Mesendoderm (in vitro differentiated cells): ENCODE measurements at regions not wholly inside any gene's neighbourhood (a gene's known extent, or its start where the extent isn't known, plus 50 kb on each side); places are given as distances from the start of the nearest gene placed in this dataset.

Experiments
- DNase-seq: peaks from one replicate; pipeline ENCODE4 v3.0.0; 2013
- H2AK5ac ChIP-seq: 2 replicates; pipeline ENCODE4 v1.6.1; 2013; ENCODE audit warnings: low read length, inconsistent platforms
- H2BK120ac ChIP-seq: 2 replicates; pipeline ENCODE4 v1.6.1; 2013; ENCODE audit warnings: low read depth, mild to moderate bottlenecking, low read length, moderate library complexity, mixed read lengths
- H2BK15ac ChIP-seq: replicated peaks from 2 replicates; pipeline ENCODE4 v1.6.1; 2013; ENCODE audit warnings: low read depth, mild to moderate bottlenecking, moderate library complexity
- H2BK5ac ChIP-seq: 2 replicates; pipeline ENCODE4 v1.6.1; 2013; ENCODE audit warnings: low read length, inconsistent platforms
- H3K18ac ChIP-seq: 2 replicates; pipeline ENCODE4 v1.6.1; 2013; ENCODE audit warnings: mild to moderate bottlenecking, low read length, mixed read lengths
- H3K23ac ChIP-seq: one replicate; pipeline ENCODE4 v1.6.1; 2013; ENCODE audit warnings: low read length
- H3K27ac ChIP-seq: 2 replicates; pipeline ENCODE4 v1.5.1; 2013; ENCODE audit warnings: low read depth, mild to moderate bottlenecking, inconsistent platforms, low read length, moderate library complexity
- H3K27me3 ChIP-seq: 2 replicates; pipeline ENCODE4 v1.6.1; 2013; ENCODE audit warnings: low read length, control low read depth, mild to moderate bottlenecking, inconsistent platforms; ENCODE audit not compliant: insufficient read depth, poor library complexity
- H3K36me3 ChIP-seq: 2 replicates; pipeline ENCODE4 v1.6.1; 2013; ENCODE audit warnings: low read length, inconsistent platforms; ENCODE audit not compliant: control insufficient read depth, insufficient read depth
- H3K4ac ChIP-seq: one replicate; pipeline ENCODE4 v1.6.1; 2013; ENCODE audit warnings: low read depth, mild to moderate bottlenecking, low read length, moderate library complexity
- H3K4me1 ChIP-seq: 2 replicates; pipeline ENCODE4 v1.6.1; 2013; ENCODE audit warnings: low read depth, low read length, inconsistent platforms; ENCODE audit not compliant: control insufficient read depth
- H3K4me2 ChIP-seq: 2 replicates; pipeline ENCODE4 v1.6.1; 2013; ENCODE audit warnings: low read length
- H3K4me3 ChIP-seq: 2 replicates; pipeline ENCODE4 v1.5.1; 2013; ENCODE audit warnings: mild to moderate bottlenecking, low read length
- H3K56ac ChIP-seq: one replicate; pipeline ENCODE4 v1.6.1; 2013; ENCODE audit warnings: low read length
- H3K79me1 ChIP-seq: 2 replicates; pipeline ENCODE4 v1.6.1; 2013; ENCODE audit warnings: low read length, inconsistent platforms
- H3K79me2 ChIP-seq: 2 replicates; pipeline ENCODE4 v1.6.1; 2013; ENCODE audit warnings: mild to moderate bottlenecking, low read length; ENCODE audit not compliant: control insufficient read depth, insufficient read depth
- H3K9ac ChIP-seq: 2 replicates; pipeline ENCODE4 v1.6.1; 2013; ENCODE audit warnings: low read length, inconsistent platforms
- H4K5ac ChIP-seq: one replicate; pipeline ENCODE4 v1.6.1; 2013; ENCODE audit warnings: low read length
- H4K8ac ChIP-seq: one replicate; pipeline ENCODE4 v1.6.1; 2013; ENCODE audit warnings: low read depth, mild to moderate bottlenecking, control low read depth, low read length, moderate library complexity
- WGBS: extraction: QIAGEN DNeasy Blood & Tissue Kit; methylation state at CpG from one replicate; pipeline ENCODE4 v1.1.7; 2013; ENCODE audit warnings: low lambda C conversion rate, missing lambda C conversion rate; ENCODE audit not compliant: insufficient coverage; ENCODE audit errors: extremely low coverage; 5-methylcytosine and 5-hydroxymethylcytosine counted together

DNA sequence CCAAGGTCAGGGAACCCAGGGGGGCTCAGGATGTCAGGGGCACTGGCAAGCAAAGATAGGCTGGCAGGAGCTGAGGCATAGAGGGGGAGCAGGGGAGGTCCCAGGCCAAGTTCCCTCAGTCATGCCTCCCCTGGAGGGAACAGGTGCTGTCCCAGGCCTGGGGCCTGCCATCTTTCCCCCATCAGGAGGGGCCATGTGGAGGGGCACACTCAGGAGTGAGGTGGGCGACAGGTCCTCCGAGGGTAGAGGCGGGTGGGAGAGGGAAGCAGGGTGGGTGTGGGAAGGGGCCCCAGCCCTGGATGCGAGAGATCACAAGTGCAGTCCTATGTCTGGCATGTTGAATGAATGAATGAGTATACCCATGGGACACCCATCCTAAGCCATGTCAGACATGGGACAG, 127.7 kb upstream of the GLI2 start:
- Histone ChIP-seq H3K36me3 (no peaks in the 10 kb centered on the region), H3K27me3 (no peaks in the 10 kb centered on the region), H2BK15ac (no peak overlapping the region), H2AK5ac (no peak overlapping the region), H3K4me3 (no peak overlapping the region), H3K23ac (no peak overlapping the region), H4K5ac (no peak overlapping the region), H3K4me1 (peaks cover 2% of the 10 kb centered on the region), H3K79me2 (no peaks in the 10 kb centered on the region), H3K79me1 (no peaks in the 10 kb centered on the region), H2BK5ac (no peak overlapping the region), H3K4ac (no peak overlapping the region), H3K56ac (no peak overlapping the region), H3K18ac (no peak overlapping the region), H4K8ac (no peak overlapping the region), H3K9ac (no peak overlapping the region), H2BK120ac (no peak overlapping the region), H3K4me2 (no peak overlapping the region), H3K27ac (no peak overlapping the region)
- DNase-seq = no peak
- no CpG with 5 or more reads among the region's 4 CpGs for WGBS

DNA sequence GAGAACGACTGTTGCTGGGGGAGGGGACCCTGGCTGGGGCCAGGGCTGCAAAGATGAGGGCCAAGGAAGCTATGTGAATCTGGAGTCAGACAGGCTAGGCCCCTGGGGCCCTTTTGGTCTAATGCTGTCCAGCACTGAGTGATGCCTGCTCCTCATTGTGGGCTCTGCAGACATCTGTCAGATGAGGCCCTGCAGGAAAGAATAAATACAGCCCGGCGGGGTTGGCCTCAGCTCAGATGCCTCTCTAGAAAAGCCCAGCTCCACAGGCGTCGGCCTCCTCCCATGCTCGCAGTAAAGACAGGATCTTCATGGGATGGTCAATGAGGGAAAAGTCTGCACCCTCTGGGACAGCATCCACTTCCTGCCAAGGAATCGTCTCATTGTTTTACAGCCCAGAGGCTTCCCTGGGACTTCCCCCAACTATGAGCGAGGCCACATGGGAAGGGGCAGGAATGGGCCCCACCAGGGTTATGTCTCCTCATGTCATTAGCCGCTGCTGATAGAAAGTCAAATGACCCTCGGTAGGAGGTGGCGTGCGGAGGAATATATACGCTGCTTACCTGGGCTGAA, 125.8 kb upstream of the GLI2 start:
- no peaks in the 10 kb centered on the region for H3K4me1 ChIP-seq
- no peaks in the 10 kb centered on the region for H3K79me1 ChIP-seq
- H3K4me3 ChIP-seq = no peak overlapping the region
- H2BK15ac ChIP-seq = no peak overlapping the region
- H3K23ac ChIP-seq = no peak overlapping the region
- H2BK120ac ChIP-seq = no peak overlapping the region
- no peak overlapping the region for H2BK5ac ChIP-seq
- no peak overlapping the region for H3K56ac ChIP-seq
- H3K27ac ChIP-seq = no peak overlapping the region
- DNase-seq = no peak
- H3K18ac ChIP-seq = no peak overlapping the region
- no peak overlapping the region for H4K5ac ChIP-seq
- no peak overlapping the region for H4K8ac ChIP-seq
- no peak overlapping the region for H2AK5ac ChIP-seq
- WGBS = no CpG with 5 or more reads among the region's 13 CpGs
- H3K9ac ChIP-seq = no peak overlapping the region
- H3K36me3 ChIP-seq = no peaks in the 10 kb centered on the region
- no peak overlapping the region for H3K4me2 ChIP-seq
- H3K4ac ChIP-seq = no peak overlapping the region
- no peaks in the 10 kb centered on the region for H3K79me2 ChIP-seq
- H3K27me3 ChIP-seq = no peaks in the 10 kb centered on the region

DNA sequence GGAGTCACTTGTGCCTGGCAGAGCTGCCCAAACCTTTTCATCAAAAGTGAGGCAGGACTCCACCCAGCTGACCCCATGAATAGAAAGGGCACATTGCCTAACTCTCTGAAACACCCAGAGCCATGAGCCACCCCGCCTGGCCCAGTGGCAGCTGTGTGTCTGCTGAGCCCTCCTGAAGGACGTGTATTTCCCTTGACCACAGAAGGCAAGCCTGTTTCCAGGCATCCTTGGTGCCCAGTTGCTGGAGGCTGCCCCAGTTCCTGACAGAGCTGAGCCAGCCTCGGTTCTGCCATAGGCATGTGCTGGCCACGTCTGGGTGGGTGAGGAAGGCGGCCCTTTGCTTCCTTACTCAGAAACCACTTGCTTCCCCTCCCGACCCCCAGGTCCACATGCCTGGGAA, 124.7 kb upstream of the GLI2 start:
- no peaks in the 10 kb centered on the region for H3K4me1 ChIP-seq

DNA sequence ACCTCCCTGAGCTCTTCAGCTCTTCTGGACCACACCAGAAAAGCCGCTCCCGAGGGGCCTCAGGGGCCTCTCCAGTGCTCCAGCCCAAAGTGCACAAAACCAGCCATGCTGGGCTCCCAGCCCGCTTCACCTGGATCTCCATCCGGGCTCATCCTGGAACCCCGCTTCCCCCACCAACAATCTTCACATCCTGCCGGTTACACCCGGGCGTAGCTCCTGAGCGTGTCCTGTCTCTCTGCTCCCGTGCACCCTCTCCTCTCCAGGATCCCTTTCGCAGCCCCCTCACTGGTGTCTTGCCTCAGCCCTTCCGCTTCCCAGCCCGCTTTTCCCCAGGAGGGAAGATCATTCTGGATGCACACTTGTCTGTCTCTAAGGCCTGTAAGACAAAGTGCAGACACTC, 123.7 kb upstream of the GLI2 start:
- H3K4me2 ChIP-seq = no peak overlapping the region
- no peak overlapping the region for H2AK5ac ChIP-seq
- no peak overlapping the region for H3K23ac ChIP-seq
- H3K79me1 ChIP-seq = no peaks in the 10 kb centered on the region
- H3K9ac ChIP-seq = no peak overlapping the region
- no peak overlapping the region for H3K27ac ChIP-seq
- H3K56ac ChIP-seq = no peak overlapping the region
- no CpG with 5 or more reads among the region's 13 CpGs for WGBS
- no peak overlapping the region for H2BK15ac ChIP-seq
- no peaks in the 10 kb centered on the region for H3K4me1 ChIP-seq
- no peak overlapping the region for H3K18ac ChIP-seq
- no peaks in the 10 kb centered on the region for H3K27me3 ChIP-seq
- no peak overlapping the region for H4K5ac ChIP-seq
- no peak overlapping the region for H3K4me3 ChIP-seq
- H2BK5ac ChIP-seq = no peak overlapping the region
- no peak overlapping the region for H4K8ac ChIP-seq
- DNase-seq = no peak
- H2BK120ac ChIP-seq = no peak overlapping the region
- H3K36me3 ChIP-seq = no peaks in the 10 kb centered on the region
- H3K79me2 ChIP-seq = no peaks in the 10 kb centered on the region
- no peak overlapping the region for H3K4ac ChIP-seq

More for the DNA sequence above, 124.7 kb upstream of the GLI2 start:
- Histone ChIP-seq H3K79me2 (no peaks in the 10 kb centered on the region), H3K79me1 (no peaks in the 10 kb centered on the region), H3K4me3 (no peak overlapping the region), H2AK5ac (no peak overlapping the region), H3K9ac (no peak overlapping the region), H2BK120ac (no peak overlapping the region), H3K4me2 (no peak overlapping the region), H3K23ac (no peak overlapping the region), H3K36me3 (no peaks in the 10 kb centered on the region), H2BK5ac (no peak overlapping the region), H4K8ac (no peak overlapping the region), H3K18ac (no peak overlapping the region), H4K5ac (no peak overlapping the region), H3K27me3 (no peaks in the 10 kb centered on the region), H3K27ac (no peak overlapping the region), H2BK15ac (no peak overlapping the region), H3K56ac (no peak overlapping the region), H3K4ac (no peak overlapping the region)
- no peak for DNase-seq
- WGBS = no CpG with 5 or more reads among the region's 6 CpGs

- Histone ChIP-seq H3K27ac (no peak overlapping the region), H2BK15ac (no peak overlapping the region), H3K27me3 (no peaks in the 10 kb centered on the region), H3K4me2 (no peak overlapping the region), H4K5ac (no peak overlapping the region), H4K8ac (no peak overlapping the region), H2BK120ac (no peak overlapping the region), H3K9ac (no peak overlapping the region), H2AK5ac (no peak overlapping the region), H3K4me1 (no peaks in the 10 kb centered on the region), H2BK5ac (no peak overlapping the region), H3K4ac (no peak overlapping the region), H3K79me1 (no peaks in the 10 kb centered on the region), H3K36me3 (no peaks in the 10 kb centered on the region), H3K23ac (no peak overlapping the region), H3K18ac (no peak overlapping the region), H3K4me3 (no peak overlapping the region), H3K79me2 (no peaks in the 10 kb centered on the region), H3K56ac (no peak overlapping the region)
- WGBS = no CpG with 5 or more reads among the region's 7 CpGs
- DNase-seq = no peak
These were observed 123.2 kb upstream of the GLI2 start for GRCh38 chr2:120612471-120612870.

DNA sequence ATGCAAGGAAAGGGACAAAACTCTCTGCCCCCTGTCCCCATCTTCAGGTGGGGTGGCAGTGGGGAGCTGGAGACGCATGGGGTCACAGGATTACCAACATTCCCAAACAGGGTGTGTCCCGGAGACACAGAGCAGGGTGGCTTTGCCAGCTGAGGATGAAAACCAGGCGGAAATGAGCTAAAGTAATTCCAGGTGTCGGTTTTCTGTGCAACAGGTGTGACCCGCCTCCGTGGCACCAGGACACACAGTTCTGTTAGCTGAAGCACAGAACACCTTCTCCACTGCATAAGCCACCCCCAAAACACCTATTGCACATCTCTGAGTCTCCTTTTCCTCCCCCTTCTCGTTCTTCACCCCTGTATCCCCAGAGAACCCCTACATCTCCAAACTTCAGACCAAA, 122.7 kb upstream of the GLI2 start:
- Histone ChIP-seq H2BK120ac (no peak overlapping the region), H3K4ac (no peak overlapping the region), H3K18ac (no peak overlapping the region), H2BK5ac (no peak overlapping the region), H3K79me1 (no peaks in the 10 kb centered on the region), H3K36me3 (no peaks in the 10 kb centered on the region), H3K79me2 (no peaks in the 10 kb centered on the region), H3K4me3 (no peak overlapping the region), H3K27ac (no peak overlapping the region), H2AK5ac (no peak overlapping the region), H3K9ac (no peak overlapping the region), H2BK15ac (no peak overlapping the region), H3K27me3 (no peaks in the 10 kb centered on the region), H4K5ac (no peak overlapping the region), H3K23ac (no peak overlapping the region), H3K4me1 (no peaks in the 10 kb centered on the region), H3K56ac (no peak overlapping the region), H4K8ac (no peak overlapping the region), H3K4me2 (no peak overlapping the region)
- no CpG with 5 or more reads among the region's 7 CpGs for whole genome bisulfite sequencing
- no peak for DNase-seq
